ENCODE measurements at regions not wholly inside any gene's neighbourhood (a gene's known extent, or its start where the extent isn't known, plus 50 kb on each side); places are given as distances from the start of the nearest gene placed in this dataset.

GRCh38 chr3:83625261-83625660 is 1333.5 kb upstream of the CADM2 start (continued):
- no peak for TF ChIP-seq ZBTB17 (CRISPR knock-in tag; IDR thresholded peaks at IDR 0.05)

- no peaks in the 10 kb centered on the region for H3K9me1 ChIP-seq (ENCODE audit: control insufficient read depth, insufficient read depth, low read length)
- ChIA-PET CTCF (ENCODE audit: low intra/inter-chr PET ratio) (no interaction called here), POLR2A (no interaction called here)
- no peaks in the 10 kb centered on the region for H3K27me3 ChIP-seq (ENCODE audit: control insufficient read depth in 2 of 2, insufficient read depth in 2 of 2, low read length in 2 of 2)
- H3K36me3 ChIP-seq (ENCODE audit: control insufficient read depth, insufficient read depth, low read length): no peaks in the 10 kb centered on the region
- no peaks in the 10 kb centered on the region for H3K79me2 ChIP-seq (ENCODE audit: control insufficient read depth, insufficient read depth, low read length)
- H3K9ac ChIP-seq (ENCODE audit: insufficient read depth in 1 of 2, low read depth in 2 of 2, low read length in 2 of 2): no peak overlapping the region
- DNase-seq (ENCODE audit: extremely low read depth in 1 of 4, low spot score in 3 of 4) (no peak), FAIRE-seq (no peak), ATAC-seq (no peak)
- TF ChIP-seq TGIF2 (CRISPR knock-in tag; IDR thresholded peaks at IDR 0.05) (no peak), MTA3 (IDR thresholded peaks at IDR 0.05; ENCODE audit: borderline replicate concordance) (no peak), ZNF586 (CRISPR knock-in tag; conservative IDR thresholded peaks at IDR 0.05) (no peak), ZC3H8 (IDR thresholded peaks at IDR 0.05) (no peak), NCOR1 (IDR thresholded peaks at IDR 0.05) (no peak), CBX2 (IDR thresholded peaks at IDR 0.05; ENCODE audit: insufficient read depth, low read length, poor library complexity, severe bottlenecking) (no peak), CGGBP1 (CRISPR knock-in tag; IDR thresholded peaks at IDR 0.05) (no peak)
- no TSS peak for BruUV-seq (replicated peaks)
- intact Hi-C loops (cut with micrococcal nuclease): no loop called here
- H2AFZ ChIP-seq (ENCODE audit: low read depth, low read length): no peak overlapping the region
- H3K27ac ChIP-seq (ENCODE audit: extremely low read depth, low read depth, low read length): no peak overlapping the region
- 0% methylated on average over 1 of the region's 1 CpG for WGBS (ENCODE audit: insufficient coverage, low coverage, missing lambda C conversion rate)
- H3K9me3 ChIP-seq (replicated peaks; ENCODE audit: control insufficient read depth, insufficient read depth, low read depth, low read length): no peaks in the 10 kb centered on the region
- H4K20me1 ChIP-seq (replicated peaks; ENCODE audit: control insufficient read depth, insufficient read depth, low read length): no peaks in the 10 kb centered on the region
- in situ Hi-C loops (cut with MboI): no loop called here
- no peaks in the 10 kb centered on the region for H3K4me1 ChIP-seq (replicated peaks in 1 of 2; ENCODE audit: control insufficient read depth in 2 of 2, insufficient read depth in 2 of 2, low read length in 2 of 2)
- no peak overlapping the region for H3K4me3 ChIP-seq
- H3K4me2 ChIP-seq (ENCODE audit: insufficient read depth, low read length): no peak overlapping the region
These were observed 1330.3 kb upstream of the CADM2 start for GRCh38 chr3:83628471-83628870.

Data from K562 (cell line).